Stimulated activated CD8-positive, alpha-beta memory T cell treated with anti-CD3 and anti-CD28 coated beads, Interleukin-12 subunit alpha, Interleukin-12 subunit beta, amount 100 ng/mL, for 24 hours (primary cell): ENCODE measurements at regions not wholly inside any gene's neighbourhood (a gene's known extent, or its start where the extent isn't known, plus 50 kb on each side); places are given as distances from the start of the nearest gene placed in this dataset.

ENCODE experiments used
- DNase-seq: peaks from one replicate; pipeline ENCODE4 v3.0.0-alpha.2; 2020; ENCODE audit errors: extremely low read depth

- DNase-seq: no peak
These were observed 280.4 kb downstream of the ZNF608 start for GRCh38 chr5:124466011-124466410.

GRCh38 chr5:124463851-124464250 is 282.6 kb downstream of the ZNF608 start:
- no peak for DNase-seq

DNA sequence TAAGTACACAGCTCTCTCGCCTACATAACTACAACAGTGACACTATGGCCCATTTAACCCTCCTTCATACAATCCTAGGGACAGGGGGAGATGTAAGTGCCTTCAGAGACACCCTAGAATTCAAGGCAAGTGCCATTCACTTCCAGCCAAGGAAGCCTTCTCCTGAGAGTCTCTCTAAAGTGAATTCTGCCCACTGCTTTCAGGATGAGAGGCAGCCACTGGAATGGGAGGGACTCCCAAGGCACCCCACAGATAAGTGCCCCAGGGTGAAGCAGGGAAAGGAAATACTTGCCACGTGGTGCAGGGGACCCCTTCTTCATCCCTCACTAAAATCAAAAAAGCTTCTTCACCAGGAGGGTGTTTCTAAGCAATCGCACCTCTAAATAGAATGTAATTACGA is 283.7 kb downstream of the ZNF608 start:
- DNase-seq: no peak

DNA sequence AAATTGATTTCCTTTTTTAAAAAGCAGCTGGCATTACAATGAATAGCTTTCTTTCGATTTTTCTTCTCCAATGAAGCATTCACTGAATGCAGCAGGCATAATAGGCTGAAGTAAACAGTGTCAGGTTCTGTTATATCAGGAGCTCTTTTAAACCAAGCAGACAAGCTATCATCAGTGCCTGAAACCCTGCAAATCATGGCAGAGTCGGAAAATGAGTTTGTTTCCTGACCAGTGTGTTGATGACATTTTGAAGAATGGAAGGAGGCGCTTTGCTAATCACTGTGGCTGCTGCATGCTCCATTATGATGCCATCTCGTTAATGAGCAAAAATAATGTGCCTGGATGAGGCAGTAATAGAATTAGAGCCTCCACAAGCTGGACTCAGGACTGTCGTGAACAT is 284.5 kb downstream of the ZNF608 start:
- no peak for DNase-seq

DNA sequence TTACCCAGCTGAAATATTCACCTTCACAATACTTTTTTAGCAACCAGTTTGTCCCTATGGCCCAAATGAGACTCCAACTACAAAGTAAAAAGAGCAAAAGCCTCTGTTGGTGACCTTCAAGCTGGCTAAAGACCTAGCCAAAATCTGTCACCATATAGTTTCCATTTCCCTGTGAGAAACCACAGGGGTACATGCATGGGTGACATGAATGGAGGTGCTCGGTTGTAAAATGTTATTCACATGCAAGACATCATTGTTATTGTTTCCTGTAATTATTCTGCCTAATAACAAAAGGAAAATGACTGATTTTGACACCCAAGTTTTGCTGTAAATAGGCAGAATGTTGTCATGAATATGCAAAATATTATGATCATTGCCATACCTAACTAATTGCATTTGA is 285.3 kb downstream of the ZNF608 start:
- no peak for DNase-seq

GRCh38 chr5:124460642-124461041 is 285.8 kb downstream of the ZNF608 start:
- DNase-seq: no peak

- DNase-seq: no peak
These were observed 286.5 kb downstream of the ZNF608 start for GRCh38 chr5:124459984-124460383.

GRCh38 chr5:124457901-124458300 is 288.5 kb downstream of the ZNF608 start:
- DNase-seq: no peak

GRCh38 chr5:124457101-124457500 is 289.3 kb downstream of the ZNF608 start:
- DNase-seq: no peak

DNA sequence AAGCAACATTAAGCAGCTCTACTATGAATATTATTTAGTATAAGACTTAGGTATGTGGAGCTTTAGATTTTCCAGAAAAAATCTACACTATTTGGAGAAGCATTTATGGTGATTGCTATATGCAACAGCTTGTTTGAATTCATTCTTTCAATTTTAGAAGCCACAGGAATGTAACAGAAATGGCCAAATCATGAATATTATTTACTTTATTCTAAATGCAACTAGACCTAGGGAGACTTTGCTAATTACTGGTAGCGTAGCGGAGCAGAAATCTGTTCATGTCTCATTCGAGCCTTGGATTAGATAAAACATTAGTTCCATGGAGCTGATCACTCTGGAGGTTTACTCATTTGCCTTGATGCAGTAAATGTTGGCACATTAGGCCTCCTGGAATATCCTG is 290.2 kb downstream of the ZNF608 start:
- DNase-seq: no peak

- no peak for DNase-seq
These were observed 292.4 kb downstream of the ZNF608 start for GRCh38 chr5:124454081-124454480.

- no peak for DNase-seq
These were observed 293.0 kb downstream of the ZNF608 start for GRCh38 chr5:124453221-124454051.

- DNase-seq: no peak
These were observed 294.0 kb downstream of the ZNF608 start for GRCh38 chr5:124452412-124452811.

GRCh38 chr5:124451721-124452383 is 294.6 kb downstream of the ZNF608 start:
- DNase-seq: no peak

DNA sequence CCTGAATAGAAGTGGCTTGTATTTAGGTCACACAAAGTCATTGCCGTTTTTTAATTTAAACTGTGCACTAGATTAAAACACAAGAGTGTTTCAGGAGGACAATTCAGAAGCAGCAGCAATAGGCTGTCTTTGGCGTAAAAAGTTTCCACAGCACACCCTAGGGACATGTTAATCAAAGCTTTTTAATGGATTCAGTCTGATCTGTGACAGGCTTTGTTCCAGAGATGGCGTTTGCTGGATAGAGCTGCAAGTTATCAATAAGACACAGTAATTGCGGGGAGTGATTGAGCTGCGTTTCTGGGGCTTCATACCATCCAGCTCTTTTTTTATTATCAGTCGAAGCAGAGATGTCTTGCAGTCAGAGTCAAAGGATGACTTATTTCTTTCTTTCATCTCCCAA is 300.3 kb downstream of the ZNF608 start:
- no peak for DNase-seq

DNA sequence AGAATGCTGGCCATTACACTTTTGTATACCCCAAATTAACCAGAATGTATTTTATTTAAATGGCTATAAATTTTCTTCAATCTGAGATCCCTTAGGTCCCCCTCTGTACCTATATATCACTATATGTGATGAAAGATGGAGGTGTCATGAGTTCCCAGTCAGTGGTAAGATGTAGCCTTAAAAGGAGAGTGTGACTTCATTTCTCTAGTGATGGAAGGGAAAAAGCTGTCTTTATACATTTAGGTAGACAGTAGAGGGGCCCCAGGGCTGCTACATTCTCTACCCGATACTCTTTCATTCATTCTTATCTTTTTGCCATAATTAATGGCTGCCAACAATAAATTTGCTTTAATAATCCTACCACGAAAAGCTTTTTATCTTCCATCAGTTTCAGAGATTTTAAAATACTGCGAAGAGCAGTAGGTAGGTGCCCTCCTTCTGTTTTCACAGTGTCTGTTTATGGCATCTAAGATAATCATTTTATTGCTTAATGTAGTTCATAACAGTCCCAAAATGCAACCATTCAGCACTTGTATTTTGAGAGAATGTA is 301.3 kb downstream of the ZNF608 start:
- DNase-seq: no peak

- DNase-seq: no peak
These were observed 302.2 kb downstream of the ZNF608 start for GRCh38 chr5:124444147-124444775.

DNA sequence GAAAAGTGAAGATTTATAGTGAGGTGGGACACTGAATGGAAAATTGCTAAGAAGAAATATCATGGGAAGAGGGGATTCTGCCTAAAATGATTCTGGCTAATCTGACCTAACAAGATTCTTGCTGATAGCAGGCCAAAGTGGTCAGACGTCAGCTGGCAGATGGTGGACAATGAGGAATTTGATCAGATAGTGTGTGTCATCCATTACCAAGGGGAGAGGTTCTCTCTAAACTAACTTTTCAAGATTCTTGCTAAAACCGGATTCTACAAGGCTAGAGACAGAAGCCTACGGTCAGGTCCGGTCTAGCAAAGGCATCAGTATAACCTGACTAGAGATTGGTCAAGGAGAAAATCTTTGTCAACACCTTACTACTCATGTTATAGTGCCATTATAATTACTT is 306.0 kb downstream of the ZNF608 start:
- DNase-seq: no peak

GRCh38 chr5:124439609-124440008 is 306.8 kb downstream of the ZNF608 start:
- no peak for DNase-seq

GRCh38 chr5:124438903-124439281 is 307.5 kb downstream of the ZNF608 start:
- no peak for DNase-seq

GRCh38 chr5:124438026-124438902 is 308.2 kb downstream of the ZNF608 start:
- DNase-seq: no peak

GRCh38 chr5:124436294-124436693 is 310.1 kb downstream of the ZNF608 start:
- no peak for DNase-seq
